Peyer's patch (tissue), 4 donors: ENCODE measurements at regions not wholly inside any gene's neighbourhood (a gene's known extent, or its start where the extent isn't known, plus 50 kb on each side); places are given as distances from the start of the nearest gene placed in this dataset.

Source experiments
- DNase-seq, 3 donors: peaks; one replicate each; pipeline ENCODE4 v3.0.0-alpha.2; 2017 to 2019
- H3K27ac ChIP-seq, 4 donors: fragments of 200-600 bp; sonication (generic); one replicate each; pipeline ENCODE4 v1.5.1; 2016 to 2019
- H3K27me3 ChIP-seq, 2 donors: fragments of 200-600 bp; sonication (generic); one replicate each; pipeline ENCODE4 v1.5.1; 2019
- H3K36me3 ChIP-seq, 3 donors: fragments of 200-600 bp; sonication (generic); one replicate each; pipeline ENCODE4 v1.5.1; 2016 to 2019
- H3K4me1 ChIP-seq, 4 donors: fragments of 200-600 bp; sonication (generic); one replicate each; pipeline ENCODE4 v1.5.1; 2016 to 2019
- H3K4me3 ChIP-seq, 4 donors: fragments of 200-600 bp; sonication (generic); 1 replicate in 3 of 4; 2 replicates in 1 of 4; pipeline ENCODE4 v1.5.1; 2016 to 2019; ENCODE audit warnings: mild to moderate bottlenecking in 1 of 4
- H3K9me3 ChIP-seq, 4 donors: fragments of 200-600 bp; sonication (generic); one replicate each; pipeline ENCODE4 v1.5.1; 2016 to 2019; ENCODE audit warnings: mild to moderate bottlenecking in 1 of 4
- CTCF ChIP-seq, 6 experiments: fragments of 450-650 bp in 4 of 6; fragments of 200-600 bp in 2 of 6; sonication (generic) in 1 of 6; IDR thresholded peaks; one replicate each; pipeline ENCODE4 v1.5.1; 2017 to 2019; ENCODE audit warnings: antibody characterized with exemption in 6 of 6, mild to moderate bottlenecking in 3 of 6, moderate library complexity in 1 of 6
- POLR2A ChIP-seq, 2 donors: fragments of 450-650 bp; IDR thresholded peaks; one replicate each; pipeline ENCODE4 v1.5.1; 2017; ENCODE audit warnings: antibody characterized with exemption in 2 of 2, mild to moderate bottlenecking in 2 of 2, moderate library complexity in 2 of 2

DNA sequence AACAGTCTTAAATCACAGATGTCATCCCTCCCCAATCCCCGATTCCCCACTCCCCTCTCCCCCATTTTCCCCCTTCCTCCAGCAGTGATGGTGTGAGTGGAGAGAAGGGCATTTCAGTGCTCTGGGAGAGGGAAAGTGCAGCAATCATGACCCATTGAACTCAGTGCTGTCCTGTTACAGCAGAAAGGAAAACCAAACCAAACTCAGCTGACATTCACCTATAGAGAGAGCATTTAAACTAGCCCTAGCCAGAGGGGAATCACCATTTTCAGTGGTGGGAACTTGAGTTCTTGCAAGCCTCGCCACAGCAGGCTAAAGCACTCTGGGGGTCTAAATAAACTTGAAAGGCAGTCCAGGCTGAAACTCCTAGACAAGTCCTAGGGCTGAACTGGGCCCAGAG is 129.9 kb upstream of the COL21A1 start:
- Histone ChIP-seq H3K4me3 (no peak overlapping the region), H3K27ac (no peak overlapping the region), H3K36me3 (no peaks in the 10 kb centered on the region), H3K9me3 (no peaks in the 10 kb centered on the region), H3K4me1 (peaks cover 0 to 2% (median 0%) of the 10 kb centered on the region in 4 donors), H3K27me3 (no peaks in the 10 kb centered on the region)
- DNase-seq: no peak
- TF ChIP-seq CTCF (IDR thresholded peaks at IDR 0.05): no peak
- no peak for TF ChIP-seq POLR2A (IDR thresholded peaks at IDR 0.05)

- H3K27ac ChIP-seq: peak overlapping the region in 3 of 4 donors; percentile 10 to 83 (median 59)
- no peaks in the 10 kb centered on the region for H3K36me3 ChIP-seq
- peaks cover 0 to 14% (median 0%) of the 10 kb centered on the region in 4 donors for H3K4me1 ChIP-seq
- H3K27me3 ChIP-seq: no peaks in the 10 kb centered on the region
- no peak overlapping the region for H3K4me3 ChIP-seq
- TF ChIP-seq POLR2A (IDR thresholded peaks at IDR 0.05) (no peak), CTCF (IDR thresholded peaks at IDR 0.05) (no peak)
- H3K9me3 ChIP-seq: no peaks in the 10 kb centered on the region
- no peak for DNase-seq
Observed at GRCh38 chr6:56375806-56376205, 128.4 kb upstream of the COL21A1 start.

DNA sequence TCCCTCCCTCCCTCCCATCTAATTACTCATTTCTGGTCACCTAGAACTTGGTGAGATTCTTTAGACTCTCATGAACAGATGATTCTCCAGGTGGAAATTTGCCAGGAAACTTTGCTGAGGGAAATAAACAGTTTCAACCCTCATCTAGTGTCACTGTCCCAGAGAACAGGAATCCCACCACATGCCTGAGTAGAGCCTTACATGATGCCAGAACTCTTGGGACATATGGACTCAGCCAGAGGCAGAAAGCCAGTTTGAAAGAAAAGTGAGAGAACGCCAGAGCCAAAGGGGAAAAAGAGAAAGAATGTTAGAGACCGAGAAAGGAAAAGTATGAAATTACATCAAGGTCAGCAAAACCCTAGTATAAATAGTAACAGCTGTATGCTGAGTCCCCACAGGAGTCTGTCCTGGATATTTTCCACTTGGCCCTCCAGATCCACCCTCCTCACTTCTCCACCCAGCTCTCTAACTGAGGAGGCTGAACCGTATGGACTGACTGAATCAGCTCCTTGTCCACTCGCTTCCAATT is 127.5 kb upstream of the COL21A1 start:
- no peak for TF ChIP-seq POLR2A (IDR thresholded peaks at IDR 0.05)
- no peak for TF ChIP-seq CTCF (IDR thresholded peaks at IDR 0.05)
- Histone ChIP-seq H3K4me1 (peaks cover 0 to 23% (median 2%) of the 10 kb centered on the region in 4 donors), H3K27ac (peak overlapping the region in 2 of 4 donors; percentile 59 to 83), H3K36me3 (no peaks in the 10 kb centered on the region), H3K9me3 (no peaks in the 10 kb centered on the region), H3K4me3 (no peak overlapping the region), H3K27me3 (no peaks in the 10 kb centered on the region)
- no peak for DNase-seq

DNA sequence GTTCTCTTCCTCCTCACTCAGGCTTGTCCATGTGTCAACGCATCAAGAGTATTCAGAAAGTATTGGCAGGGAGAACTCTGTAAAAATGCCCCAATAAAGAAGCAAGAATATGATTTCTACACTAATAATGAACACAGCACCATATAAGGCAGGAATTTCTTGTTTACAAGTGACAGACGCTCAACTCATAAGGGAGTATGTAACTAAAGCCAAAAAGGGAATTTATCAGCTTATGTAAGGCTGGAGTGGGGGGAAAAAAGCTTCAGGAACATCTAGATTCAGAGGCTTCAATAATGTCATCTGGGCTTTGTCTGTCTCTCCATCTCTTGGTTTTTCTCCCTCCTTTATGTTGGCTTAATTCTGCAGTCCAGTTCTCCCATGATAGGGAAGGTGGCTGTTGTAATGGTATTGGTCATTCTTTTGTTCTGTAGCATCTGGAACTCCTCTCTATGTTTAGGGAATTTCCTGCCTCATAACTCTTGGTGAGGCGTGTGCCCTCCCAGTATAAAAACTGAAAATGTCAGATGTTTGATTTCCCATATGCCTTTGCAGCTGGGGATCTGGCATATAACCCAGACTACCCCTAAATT is 125.1 kb upstream of the COL21A1 start:
- Histone ChIP-seq H3K4me1 (peaks cover 0 to 25% (median 2%) of the 10 kb centered on the region in 4 donors), H3K27ac (peak overlapping the region; percentile 14 to 83 (median 38)), H3K4me3 (no peak overlapping the region), H3K27me3 (no peaks in the 10 kb centered on the region), H3K36me3 (no peaks in the 10 kb centered on the region), H3K9me3 (no peaks in the 10 kb centered on the region)
- DNase-seq: no peak
- TF ChIP-seq CTCF (IDR thresholded peaks at IDR 0.05): no peak

- Histone ChIP-seq H3K4me3 (no peak overlapping the region), H3K4me1 (peaks cover 0 to 25% (median 2%) of the 10 kb centered on the region in 4 donors), H3K27me3 (no peaks in the 10 kb centered on the region), H3K36me3 (no peaks in the 10 kb centered on the region), H3K9me3 (no peaks in the 10 kb centered on the region), H3K27ac (peak overlapping the region; percentile 7 to 83 (median 49))
- DNase-seq: peak in 1 of 3 donors; percentile 24
- TF ChIP-seq POLR2A (IDR thresholded peaks at IDR 0.05) (no peak), CTCF (IDR thresholded peaks at IDR 0.05) (no peak)
Observed at GRCh38 chr6:56370561-56371211, 123.3 kb upstream of the COL21A1 start.
